ENCODE measurements at regions not wholly inside any gene's neighbourhood (a gene's known extent, or its start where the extent isn't known, plus 50 kb on each side); places are given as distances from the start of the nearest gene placed in this dataset.
A peak's percentile ranks its signal among the peaks of the same experiment; 100 is the strongest.

GRCh38 chrX:10042055-10042454 lies 74.9 kb downstream of the CLDN34 start:
- Histone ChIP-seq H3K27ac (no peak overlapping the region), H3K9me3 (replicated peaks in 1 of 3) (no peaks in the 10 kb centered on the region), H3K4me3 (no peak overlapping the region), H3K4me1 (replicated peaks in 1 of 2) (no peaks in the 10 kb centered on the region), H3K27me3 (no peaks in the 10 kb centered on the region), H3K36me3 (replicated peaks in 1 of 2) (no peaks in the 10 kb centered on the region)
- DNase-seq, result no peak
- 80 to 100% (median 91%) methylated on average over 1 to 4 of the region's 4 CpGs for WGBS, 4 donors
- intact Hi-C loops (cut with DNase I), result no loop called here
- TF ChIP-seq POLR2A (IDR thresholded peaks at IDR 0.05), result no peak
- TF ChIP-seq, protein P1, sequence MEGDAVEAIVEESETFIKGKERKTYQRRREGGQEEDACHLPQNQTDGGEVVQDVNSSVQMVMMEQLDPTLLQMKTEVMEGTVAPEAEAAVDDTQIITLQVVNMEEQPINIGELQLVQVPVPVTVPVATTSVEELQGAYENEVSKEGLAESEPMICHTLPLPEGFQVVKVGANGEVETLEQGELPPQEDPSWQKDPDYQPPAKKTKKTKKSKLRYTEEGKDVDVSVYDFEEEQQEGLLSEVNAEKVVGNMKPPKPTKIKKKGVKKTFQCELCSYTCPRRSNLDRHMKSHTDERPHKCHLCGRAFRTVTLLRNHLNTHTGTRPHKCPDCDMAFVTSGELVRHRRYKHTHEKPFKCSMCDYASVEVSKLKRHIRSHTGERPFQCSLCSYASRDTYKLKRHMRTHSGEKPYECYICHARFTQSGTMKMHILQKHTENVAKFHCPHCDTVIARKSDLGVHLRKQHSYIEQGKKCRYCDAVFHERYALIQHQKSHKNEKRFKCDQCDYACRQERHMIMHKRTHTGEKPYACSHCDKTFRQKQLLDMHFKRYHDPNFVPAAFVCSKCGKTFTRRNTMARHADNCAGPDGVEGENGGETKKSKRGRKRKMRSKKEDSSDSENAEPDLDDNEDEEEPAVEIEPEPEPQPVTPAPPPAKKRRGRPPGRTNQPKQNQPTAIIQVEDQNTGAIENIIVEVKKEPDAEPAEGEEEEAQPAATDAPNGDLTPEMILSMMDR (IDR thresholded peaks at IDR 0.05), result no peak

- Histone ChIP-seq H3K4me1 (replicated peaks in 1 of 2) (no peaks in the 10 kb centered on the region), H3K27me3 (no peaks in the 10 kb centered on the region), H3K9me3 (replicated peaks in 1 of 3) (no peaks in the 10 kb centered on the region), H3K27ac (no peak overlapping the region), H3K4me3 (no peak overlapping the region), H3K36me3 (replicated peaks in 1 of 2) (no peaks in the 10 kb centered on the region)
- intact Hi-C loops (cut with DNase I), result no loop called here
- WGBS, 4 donors, result 91 to 96% (median 94%) methylated on average over 4 to 7 of the region's 7 CpGs
- TF ChIP-seq POLR2A (IDR thresholded peaks at IDR 0.05), result no peak
- TF ChIP-seq, protein P1 (IDR thresholded peaks at IDR 0.05), result no peak
- no peak for DNase-seq
These were observed 76.2 kb downstream of the CLDN34 start for GRCh38 chrX:10043386-10043785.

GRCh38 chrX:10044021-10044420 lies 76.9 kb downstream of the CLDN34 start:
- WGBS, 4 donors, result 77 to 100% (median 87%) methylated on average over 4 to 5 of the region's 5 CpGs
- Histone ChIP-seq H3K27ac (peak overlapping the region in 1 of 5 donors; percentile 16), H3K4me3 (no peak overlapping the region), H3K27me3 (no peaks in the 10 kb centered on the region), H3K9me3 (replicated peaks in 1 of 3) (no peaks in the 10 kb centered on the region), H3K4me1 (replicated peaks in 1 of 2) (no peaks in the 10 kb centered on the region), H3K36me3 (replicated peaks in 1 of 2) (no peaks in the 10 kb centered on the region)
- intact Hi-C loops (cut with DNase I), result no loop called here
- no peak for TF ChIP-seq POLR2A (IDR thresholded peaks at IDR 0.05)
- TF ChIP-seq, protein P1 (IDR thresholded peaks at IDR 0.05), result no peak
- DNase-seq, result no peak

GRCh38 chrX:10045327-10046000 lies 78.3 kb downstream of the CLDN34 start:
- intact Hi-C loops (cut with DNase I), result no loop called here
- peak overlapping the region in 4 of 5 donors; percentile 9 to 71 (median 40) for H3K27ac ChIP-seq

More at GRCh38 chrX:10045327-10046000, 78.3 kb downstream of the CLDN34 start:
- no peaks in the 10 kb centered on the region for H3K9me3 ChIP-seq (replicated peaks in 1 of 3)
- H3K4me3 ChIP-seq, result no peak overlapping the region
- TF ChIP-seq, protein P1 (IDR thresholded peaks at IDR 0.05), result no peak
- TF ChIP-seq POLR2A (IDR thresholded peaks at IDR 0.05), result peak in 1 of 2 donors; percentile 12
- no peaks in the 10 kb centered on the region for H3K27me3 ChIP-seq
- WGBS, 4 donors, result 0 to 63% (median 53%) methylated on average over 1 to 13 of the region's 13 CpGs
- DNase-seq, result peak; percentile 38 to 74 (median 58)
- H3K4me1 ChIP-seq (replicated peaks in 1 of 2), result no peaks in the 10 kb centered on the region
- H3K36me3 ChIP-seq (replicated peaks in 1 of 2), result no peaks in the 10 kb centered on the region
